ENCODE measurements at regions not wholly inside any gene's neighbourhood (a gene's known extent, or its start where the extent isn't known, plus 50 kb on each side); places are given as distances from the start of the nearest gene placed in this dataset.

DNA sequence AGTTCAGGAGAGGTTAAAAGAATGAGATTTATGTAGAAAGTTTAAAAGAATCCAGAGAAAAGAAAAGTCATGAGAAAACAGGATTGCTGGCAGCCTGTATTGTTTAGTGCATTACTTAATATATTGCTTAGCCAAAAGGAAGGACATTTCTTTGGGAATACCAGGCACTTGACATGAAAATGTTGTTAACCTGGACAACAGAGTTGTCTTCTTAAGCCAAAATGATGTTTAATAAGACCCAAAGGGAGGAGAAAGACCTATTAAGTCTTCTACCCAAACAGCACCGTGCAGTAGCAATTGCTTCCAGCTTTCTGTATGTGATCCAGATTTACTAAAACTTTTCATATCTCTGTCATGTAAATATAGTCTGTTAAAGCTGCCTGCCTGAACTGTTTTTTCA is 74.0 kb upstream of the PRLR start:
- Mint-ChIP-seq H3K27ac (no peak overlapping the region), H3K36me3 (no peaks in the 10 kb centered on the region), H3K4me1 (no peaks in the 10 kb centered on the region), H3K27me3 (no peaks in the 10 kb centered on the region), H3K4me3 (no peak overlapping the region), H3K9me3 (no peaks in the 10 kb centered on the region)
- no peak for ATAC-seq (ENCODE audit: low read depth)
- DNase-seq = no peak
- POLR2A ChIA-PET = no interaction called here

DNA sequence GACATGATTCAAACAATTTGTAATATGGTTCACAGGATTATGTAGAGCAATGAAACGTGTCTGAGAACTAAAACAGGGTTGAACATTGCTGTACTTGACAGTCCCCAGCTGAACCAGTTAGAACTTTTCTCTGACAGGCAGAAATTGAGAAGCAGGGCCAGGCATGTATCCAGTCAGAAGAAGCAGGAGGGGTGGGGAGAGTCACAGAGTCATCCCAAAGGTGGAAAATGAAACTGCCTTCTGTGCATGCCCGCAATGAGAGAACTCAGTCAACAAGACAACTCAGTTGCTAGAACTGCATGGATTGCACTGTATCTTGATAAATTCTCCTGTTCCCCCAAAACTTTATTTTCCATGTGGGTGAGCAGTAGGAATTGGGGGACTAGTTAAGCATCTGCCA is 72.9 kb upstream of the PRLR start:
- POLR2A ChIA-PET = no interaction called here
- ATAC-seq (ENCODE audit: low read depth) (no peak), DNase-seq (no peak)
- Mint-ChIP-seq H3K4me3 (no peak overlapping the region), H3K36me3 (no peaks in the 10 kb centered on the region), H3K4me1 (no peaks in the 10 kb centered on the region), H3K27ac (no peak overlapping the region), H3K9me3 (no peaks in the 10 kb centered on the region), H3K27me3 (peaks cover 2% of the 10 kb centered on the region)

DNA sequence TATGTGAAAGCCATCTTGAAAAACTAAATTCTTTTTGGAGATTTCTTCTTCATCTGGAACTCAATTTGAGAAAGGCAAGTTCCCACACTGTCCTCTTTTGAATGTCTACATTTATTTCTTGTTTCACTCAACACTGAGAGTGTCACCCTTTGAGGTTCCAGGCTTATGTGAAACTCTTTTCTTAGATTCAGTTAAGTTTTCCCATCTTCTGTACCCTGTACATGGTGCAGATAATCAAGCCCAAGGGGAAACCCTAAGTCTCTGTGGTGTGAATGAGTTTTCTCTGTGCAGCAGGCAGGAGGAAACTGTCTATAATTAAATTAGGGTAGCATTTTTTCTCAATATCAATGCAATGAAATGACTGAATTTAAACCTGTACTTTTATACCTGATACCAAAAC is 72.3 kb upstream of the PRLR start:
- no peak for DNase-seq
- no peak overlapping the region for H3K4me3 Mint-ChIP-seq
- H3K27me3 Mint-ChIP-seq = peaks cover 2% of the 10 kb centered on the region

DNA sequence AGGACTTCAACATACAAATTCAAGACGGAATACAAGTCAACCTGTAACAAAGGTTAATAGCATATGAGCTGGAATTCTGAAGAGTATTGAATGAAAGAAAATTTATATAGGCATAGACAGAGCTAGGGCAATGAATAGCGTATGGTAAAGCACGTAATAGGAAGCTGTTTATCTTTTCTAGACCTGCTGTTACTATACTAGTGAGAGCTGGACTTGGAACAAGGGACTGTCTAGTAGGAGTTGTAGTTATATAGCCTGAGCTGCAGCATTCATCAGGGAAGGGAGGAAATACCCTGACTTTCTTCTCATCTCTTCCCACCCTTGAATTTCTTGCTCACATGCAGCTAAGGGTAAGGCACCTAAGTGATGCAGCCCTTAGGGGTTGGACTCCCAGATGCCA is 67.5 kb upstream of the PRLR start:
- POLR2A ChIA-PET = no interaction called here
- DNase-seq (no peak), ATAC-seq (ENCODE audit: low read depth) (no peak)
- Mint-ChIP-seq H3K4me3 (no peak overlapping the region), H3K27ac (no peak overlapping the region), H3K4me1 (no peaks in the 10 kb centered on the region), H3K36me3 (no peaks in the 10 kb centered on the region), H3K27me3 (peaks cover 2% of the 10 kb centered on the region), H3K9me3 (no peaks in the 10 kb centered on the region)

More for the DNA sequence above, 72.3 kb upstream of the PRLR start:
- Mint-ChIP-seq H3K27ac (no peak overlapping the region), H3K4me1 (no peaks in the 10 kb centered on the region), H3K36me3 (no peaks in the 10 kb centered on the region), H3K9me3 (no peaks in the 10 kb centered on the region)
- POLR2A ChIA-PET = no interaction called here
- no peak for ATAC-seq (ENCODE audit: low read depth)

DNA sequence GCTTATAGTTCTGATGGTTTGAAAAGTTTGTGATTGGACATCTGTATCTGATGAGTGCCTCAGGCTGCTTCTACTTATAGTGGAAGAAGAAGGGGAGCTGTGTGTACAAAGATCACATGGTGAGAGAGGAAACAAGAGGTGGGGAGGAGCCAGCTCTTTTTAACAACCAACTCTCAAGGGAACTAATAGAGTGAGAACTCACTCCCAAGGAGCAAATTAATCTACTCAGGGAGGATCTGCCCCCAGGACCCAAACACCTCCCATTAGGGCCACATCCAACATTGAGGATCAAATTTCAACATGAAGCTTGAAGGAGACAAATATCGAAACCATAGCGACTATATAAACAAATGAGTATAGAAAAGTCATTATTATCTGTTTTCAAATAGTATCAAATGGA is 64.7 kb upstream of the PRLR start:
- ATAC-seq (ENCODE audit: low read depth) (no peak), DNase-seq (no peak)
- no peaks in the 10 kb centered on the region for H3K4me1 Mint-ChIP-seq
- no peaks in the 10 kb centered on the region for H3K36me3 Mint-ChIP-seq
- H3K27ac Mint-ChIP-seq = no peak overlapping the region
- POLR2A ChIA-PET = no interaction called here
- H3K9me3 Mint-ChIP-seq = no peaks in the 10 kb centered on the region
- H3K4me3 Mint-ChIP-seq = no peak overlapping the region
- H3K27me3 Mint-ChIP-seq = peaks cover 2% of the 10 kb centered on the region

DNA sequence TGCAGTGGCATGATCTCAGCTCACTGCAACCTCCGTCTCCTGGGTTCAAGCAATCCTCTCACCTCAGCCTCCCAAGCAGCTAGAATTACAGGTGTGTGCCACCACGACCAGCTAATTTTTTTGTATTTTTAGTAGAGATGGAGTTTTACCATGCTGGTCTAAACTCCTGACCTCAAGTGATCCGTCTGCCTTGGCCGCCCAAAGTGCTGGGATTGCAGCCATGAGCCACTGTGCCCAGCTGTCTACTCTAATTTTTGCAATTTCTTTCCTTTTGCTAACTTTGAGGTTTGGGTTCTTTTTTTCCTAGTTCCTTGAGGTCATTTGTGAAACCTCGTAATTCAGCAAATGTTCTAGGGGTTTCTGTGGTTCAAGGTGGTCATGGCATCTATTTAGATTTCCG is 63.7 kb upstream of the PRLR start:
- Mint-ChIP-seq H3K27me3 (peaks cover 2% of the 10 kb centered on the region), H3K9me3 (no peaks in the 10 kb centered on the region), H3K27ac (no peak overlapping the region), H3K4me1 (no peaks in the 10 kb centered on the region), H3K36me3 (no peaks in the 10 kb centered on the region), H3K4me3 (no peak overlapping the region)
- POLR2A ChIA-PET = no interaction called here
- ATAC-seq (ENCODE audit: low read depth) (no peak), DNase-seq (no peak)

DNA sequence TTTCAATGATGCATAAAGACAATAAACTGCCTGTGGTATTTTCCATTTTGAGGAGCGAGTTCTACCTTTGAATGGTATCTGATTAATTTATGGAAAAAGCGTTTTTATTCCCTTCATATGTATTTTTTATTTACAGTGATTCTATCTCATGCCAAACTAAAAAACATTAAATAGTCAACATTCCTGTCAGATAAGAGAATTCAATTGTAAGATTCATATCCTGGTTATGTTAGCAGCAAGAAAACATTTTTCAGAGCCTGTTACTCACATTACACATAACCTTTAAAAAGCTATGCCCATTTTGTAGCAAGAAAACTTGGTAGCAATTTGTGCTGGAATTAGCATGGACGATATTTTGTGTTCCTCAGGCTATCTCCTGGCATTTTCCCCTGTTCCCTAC is 55.1 kb upstream of the PRLR start:
- H3K36me3 Mint-ChIP-seq = no peaks in the 10 kb centered on the region
- POLR2A ChIA-PET = no interaction called here
- H3K4me1 Mint-ChIP-seq = no peaks in the 10 kb centered on the region
- H3K9me3 Mint-ChIP-seq = no peaks in the 10 kb centered on the region
- no peak for ATAC-seq (ENCODE audit: low read depth)
- DNase-seq = no peak
- H3K27ac Mint-ChIP-seq = no peak overlapping the region
- H3K4me3 Mint-ChIP-seq = no peak overlapping the region
- peaks cover 2% of the 10 kb centered on the region for H3K27me3 Mint-ChIP-seq

DNA sequence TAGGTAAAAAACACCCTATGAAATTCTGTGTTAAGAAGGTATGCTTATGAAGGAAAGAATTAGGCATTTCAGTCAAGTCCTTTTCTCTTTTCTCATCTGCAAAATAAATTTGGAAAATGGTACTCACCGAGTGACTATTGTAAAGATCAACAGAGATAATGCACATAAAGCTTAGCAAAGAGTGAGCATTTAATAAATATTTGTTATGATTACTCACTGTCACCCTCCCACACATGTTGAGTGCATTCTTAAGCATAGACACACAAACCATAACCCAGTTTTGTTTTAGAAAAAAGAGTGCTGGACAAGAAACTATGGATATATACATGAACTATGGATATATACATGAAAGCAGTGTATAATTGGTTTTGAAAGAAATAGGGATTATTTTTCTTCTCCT is 54.7 kb upstream of the PRLR start:
- Mint-ChIP-seq H3K9me3 (no peaks in the 10 kb centered on the region), H3K27ac (no peak overlapping the region), H3K4me1 (no peaks in the 10 kb centered on the region), H3K36me3 (no peaks in the 10 kb centered on the region), H3K27me3 (peaks cover 2% of the 10 kb centered on the region), H3K4me3 (no peak overlapping the region)
- no peak for ATAC-seq (ENCODE audit: low read depth)
- POLR2A ChIA-PET = no interaction called here
- no peak for DNase-seq

DNA sequence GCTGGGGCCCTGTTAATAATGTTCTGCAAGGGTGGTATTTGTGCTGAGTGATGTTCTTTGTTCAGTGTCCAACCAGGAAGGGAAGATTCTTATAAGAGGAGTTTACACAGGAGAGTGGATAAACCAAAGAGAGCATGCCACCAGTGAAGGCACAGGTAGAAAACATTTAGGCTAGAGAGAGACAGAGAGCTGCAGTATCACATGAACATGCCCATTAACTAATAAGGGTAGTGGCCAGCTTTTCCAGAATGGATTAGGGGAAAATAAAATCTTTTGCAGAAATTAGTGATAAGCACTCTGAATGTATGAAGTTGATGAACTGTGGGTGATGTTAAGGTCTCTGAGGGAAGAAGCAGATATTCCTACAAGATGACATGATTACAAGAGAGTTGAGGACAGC is 54.1 kb upstream of the PRLR start:
- no peak overlapping the region for H3K27ac Mint-ChIP-seq
- no peaks in the 10 kb centered on the region for H3K4me1 Mint-ChIP-seq
- no peaks in the 10 kb centered on the region for H3K9me3 Mint-ChIP-seq
- no peak for DNase-seq
- no peaks in the 10 kb centered on the region for H3K36me3 Mint-ChIP-seq
- H3K4me3 Mint-ChIP-seq = no peak overlapping the region
- ATAC-seq (ENCODE audit: low read depth) = no peak
- POLR2A ChIA-PET = no interaction called here
- peaks cover 2% of the 10 kb centered on the region for H3K27me3 Mint-ChIP-seq

DNA sequence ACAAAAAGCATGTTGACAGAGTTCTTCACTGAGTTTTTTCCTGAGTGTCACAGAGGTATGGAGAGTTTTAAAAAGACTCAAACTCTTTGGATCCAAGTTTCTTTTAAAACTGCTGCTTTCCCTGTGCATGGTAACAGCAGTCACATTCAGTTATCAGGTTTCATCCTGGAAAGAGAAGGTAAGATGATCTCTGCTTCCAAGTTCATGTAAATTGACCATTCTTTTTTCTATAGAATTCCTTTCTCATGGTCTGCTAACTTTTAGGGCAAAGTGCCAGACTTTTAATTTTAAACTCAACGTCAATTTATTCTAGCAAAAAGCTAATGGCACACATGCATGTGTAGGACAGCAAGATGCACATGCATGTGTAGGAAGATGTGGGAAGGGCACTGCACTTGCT is 52.5 kb upstream of the PRLR start:
- Mint-ChIP-seq H3K9me3 (peaks cover 1% of the 10 kb centered on the region), H3K27ac (no peak overlapping the region), H3K4me3 (no peak overlapping the region), H3K27me3 (peaks cover 3% of the 10 kb centered on the region), H3K36me3 (no peaks in the 10 kb centered on the region), H3K4me1 (no peaks in the 10 kb centered on the region)
- POLR2A ChIA-PET = no interaction called here
- ATAC-seq (ENCODE audit: low read depth) (no peak), DNase-seq (no peak)

DNA sequence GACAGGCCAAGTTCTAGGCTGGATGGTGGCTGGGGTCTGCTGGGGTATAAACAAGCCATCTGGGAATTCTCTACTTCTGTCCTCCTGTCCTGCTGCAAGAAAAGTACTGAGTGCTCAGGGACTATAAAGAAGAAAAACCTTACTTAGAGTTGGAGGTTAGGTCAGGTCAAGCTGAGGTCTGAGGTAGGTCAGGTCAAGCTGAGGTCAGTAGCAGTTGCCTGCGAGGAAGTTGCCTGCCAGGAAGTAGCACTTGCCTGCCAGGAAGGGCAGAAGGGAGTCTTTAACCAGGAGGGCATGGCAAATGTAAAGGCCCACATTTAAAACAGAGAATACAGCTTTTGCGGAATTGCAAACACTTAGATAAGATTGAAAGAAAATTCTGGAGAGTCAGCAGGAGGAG is 51.3 kb upstream of the PRLR start:
- DNase-seq (no peak), ATAC-seq (ENCODE audit: low read depth) (no peak)
- H3K27me3 Mint-ChIP-seq = peaks cover 2% of the 10 kb centered on the region
- peaks cover 1% of the 10 kb centered on the region for H3K9me3 Mint-ChIP-seq
- no peaks in the 10 kb centered on the region for H3K36me3 Mint-ChIP-seq
- H3K4me1 Mint-ChIP-seq = no peaks in the 10 kb centered on the region
- H3K27ac Mint-ChIP-seq = no peak overlapping the region
- H3K4me3 Mint-ChIP-seq = no peak overlapping the region
- POLR2A ChIA-PET = no interaction called here
